Activated T-helper 17 cell treated with anti-CD3 and anti-CD28 coated beads, Interleukin-2, amount 50 U/mL, for 72 hours (primary cell): ENCODE measurements at regions not wholly inside any gene's neighbourhood (a gene's known extent, or its start where the extent isn't known, plus 50 kb on each side); places are given as distances from the start of the nearest gene placed in this dataset.
"Not testable (repeated sequence)": the region's sequence is repeated elsewhere in the genome, so short reads cannot be mapped to it uniquely, and the experiment has no call there.

Source experiments
- ATAC-seq: fragments of 150-1000 bp; cut with Tn5 transposase; replicated peaks from 2 replicates; pipeline ENCODE4 v1.10.0; 2021; ENCODE audit warnings: mild to moderate bottlenecking, moderate library complexity
- H3K27ac Mint-ChIP-seq: one replicate; pipeline ENCODE4 v1.8.0; 2022; ENCODE audit warnings: mixed read lengths
- H3K27me3 Mint-ChIP-seq: one replicate; pipeline ENCODE4 v1.8.0; 2022; ENCODE audit warnings: mixed read lengths
- H3K36me3 Mint-ChIP-seq: one replicate; pipeline ENCODE4 v1.8.0; 2022; ENCODE audit warnings: low read depth, mild to moderate bottlenecking, mixed read lengths
- H3K4me1 Mint-ChIP-seq: one replicate; pipeline ENCODE4 v1.8.0; 2022; ENCODE audit warnings: mixed read lengths
- H3K4me3 Mint-ChIP-seq: one replicate; pipeline ENCODE4 v1.8.0; 2022; ENCODE audit warnings: mild to moderate bottlenecking, mixed read lengths
- H3K9me3 Mint-ChIP-seq: one replicate; pipeline ENCODE4 v1.8.0; 2022; ENCODE audit warnings: mixed read lengths

GRCh38 chr20:28640831-28641230 is 2616.6 kb upstream of the DEFB115 start:
- H3K4me3 Mint-ChIP-seq, H3K9me3 Mint-ChIP-seq, ATAC-seq, H3K27me3 Mint-ChIP-seq, H3K36me3 Mint-ChIP-seq, H3K4me1 Mint-ChIP-seq, H3K27ac Mint-ChIP-seq: not testable (repeated sequence)
